Vagina (tissue), 2 donors: ENCODE measurements at regions not wholly inside any gene's neighbourhood (a gene's known extent, or its start where the extent isn't known, plus 50 kb on each side); places are given as distances from the start of the nearest gene placed in this dataset.

Source experiments
- POLR2A ChIP-seq, 2 donors: fragments of 450-650 bp; IDR thresholded peaks; one replicate each; pipeline ENCODE4 v1.6.1; 2017; ENCODE audit warnings: antibody characterized with exemption in 2 of 2, mild to moderate bottlenecking in 2 of 2, moderate library complexity in 2 of 2
- TF ChIP-seq, protein P1 (sequence below), 3 experiments: fragments of 450-650 bp in 2 of 3; fragments of 200-600 bp in 1 of 3; sonication (generic) in 1 of 3; IDR thresholded peaks; one replicate each; pipeline ENCODE4 v1.5.1; 2017 to 2019; ENCODE audit warnings: antibody characterized with exemption in 3 of 3, mild to moderate bottlenecking in 2 of 3, moderate library complexity in 2 of 3

- TF ChIP-seq, protein P1, sequence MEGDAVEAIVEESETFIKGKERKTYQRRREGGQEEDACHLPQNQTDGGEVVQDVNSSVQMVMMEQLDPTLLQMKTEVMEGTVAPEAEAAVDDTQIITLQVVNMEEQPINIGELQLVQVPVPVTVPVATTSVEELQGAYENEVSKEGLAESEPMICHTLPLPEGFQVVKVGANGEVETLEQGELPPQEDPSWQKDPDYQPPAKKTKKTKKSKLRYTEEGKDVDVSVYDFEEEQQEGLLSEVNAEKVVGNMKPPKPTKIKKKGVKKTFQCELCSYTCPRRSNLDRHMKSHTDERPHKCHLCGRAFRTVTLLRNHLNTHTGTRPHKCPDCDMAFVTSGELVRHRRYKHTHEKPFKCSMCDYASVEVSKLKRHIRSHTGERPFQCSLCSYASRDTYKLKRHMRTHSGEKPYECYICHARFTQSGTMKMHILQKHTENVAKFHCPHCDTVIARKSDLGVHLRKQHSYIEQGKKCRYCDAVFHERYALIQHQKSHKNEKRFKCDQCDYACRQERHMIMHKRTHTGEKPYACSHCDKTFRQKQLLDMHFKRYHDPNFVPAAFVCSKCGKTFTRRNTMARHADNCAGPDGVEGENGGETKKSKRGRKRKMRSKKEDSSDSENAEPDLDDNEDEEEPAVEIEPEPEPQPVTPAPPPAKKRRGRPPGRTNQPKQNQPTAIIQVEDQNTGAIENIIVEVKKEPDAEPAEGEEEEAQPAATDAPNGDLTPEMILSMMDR (IDR thresholded peaks at IDR 0.05): no peak
- no peak for TF ChIP-seq POLR2A (IDR thresholded peaks at IDR 0.05)
These were observed 119.0 kb downstream of the ANKRD50 start for GRCh38 chr4:124593494-124593893.
